ENCODE measurements at regions not wholly inside any gene's neighbourhood (a gene's known extent, or its start where the extent isn't known, plus 50 kb on each side); places are given as distances from the start of the nearest gene placed in this dataset.

DNA sequence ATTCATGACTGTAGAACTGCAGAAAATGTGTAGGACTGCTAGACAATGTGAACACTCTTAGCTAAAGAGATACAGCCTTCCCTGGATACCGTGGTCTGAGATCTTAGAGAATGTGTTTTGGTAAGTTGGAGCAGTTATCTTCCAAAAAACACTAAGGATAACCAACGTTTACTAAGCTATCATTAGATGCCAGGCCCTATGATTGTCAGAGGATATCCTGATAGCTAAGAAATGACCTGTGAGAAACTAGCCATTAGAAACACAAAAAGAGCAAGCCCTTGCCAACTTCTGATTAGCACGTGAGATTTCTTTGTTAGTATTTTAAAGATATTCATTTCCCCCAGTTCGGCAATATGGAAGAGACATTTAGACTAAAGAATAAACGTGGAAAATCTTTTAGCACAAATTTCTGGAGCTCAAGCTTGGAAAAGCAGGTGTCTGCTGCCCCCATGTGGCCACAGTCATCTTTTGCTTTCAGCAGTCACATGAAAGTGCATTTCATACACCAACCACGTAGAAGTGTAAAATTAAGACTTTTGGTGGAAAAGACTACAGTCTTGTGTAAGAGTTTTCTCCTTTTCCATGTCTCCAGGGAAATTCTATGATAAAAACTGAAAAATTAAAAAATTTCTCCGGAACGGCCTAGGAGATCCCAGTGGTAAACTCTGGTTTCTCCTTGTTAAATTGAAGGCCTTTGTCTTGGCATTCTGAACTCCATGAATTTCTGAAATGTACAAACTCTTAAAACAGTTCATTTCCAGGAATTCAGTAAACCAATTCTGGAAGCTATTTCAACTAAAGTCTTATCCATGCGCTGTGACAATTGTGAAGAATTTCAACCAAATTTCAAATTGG lies 136.4 kb downstream of the ZNF674 start:
- H3K36me3 ChIP-seq (ENCODE audit: low read depth) = no peaks in the 10 kb centered on the region
- no peak for ATAC-seq (ENCODE audit: low read depth)
- no peaks in the 10 kb centered on the region for H3K4me1 ChIP-seq (ENCODE audit: insufficient read depth, poor library complexity, severe bottlenecking)
- no peaks in the 10 kb centered on the region for H3K9me3 ChIP-seq (ENCODE audit: severe bottlenecking)
- DNase-seq (ENCODE audit: low spot score) = no peak
- H3K27ac ChIP-seq (ENCODE audit: poor library complexity, severe bottlenecking) = no peak overlapping the region
- TF ChIP-seq, protein P1, sequence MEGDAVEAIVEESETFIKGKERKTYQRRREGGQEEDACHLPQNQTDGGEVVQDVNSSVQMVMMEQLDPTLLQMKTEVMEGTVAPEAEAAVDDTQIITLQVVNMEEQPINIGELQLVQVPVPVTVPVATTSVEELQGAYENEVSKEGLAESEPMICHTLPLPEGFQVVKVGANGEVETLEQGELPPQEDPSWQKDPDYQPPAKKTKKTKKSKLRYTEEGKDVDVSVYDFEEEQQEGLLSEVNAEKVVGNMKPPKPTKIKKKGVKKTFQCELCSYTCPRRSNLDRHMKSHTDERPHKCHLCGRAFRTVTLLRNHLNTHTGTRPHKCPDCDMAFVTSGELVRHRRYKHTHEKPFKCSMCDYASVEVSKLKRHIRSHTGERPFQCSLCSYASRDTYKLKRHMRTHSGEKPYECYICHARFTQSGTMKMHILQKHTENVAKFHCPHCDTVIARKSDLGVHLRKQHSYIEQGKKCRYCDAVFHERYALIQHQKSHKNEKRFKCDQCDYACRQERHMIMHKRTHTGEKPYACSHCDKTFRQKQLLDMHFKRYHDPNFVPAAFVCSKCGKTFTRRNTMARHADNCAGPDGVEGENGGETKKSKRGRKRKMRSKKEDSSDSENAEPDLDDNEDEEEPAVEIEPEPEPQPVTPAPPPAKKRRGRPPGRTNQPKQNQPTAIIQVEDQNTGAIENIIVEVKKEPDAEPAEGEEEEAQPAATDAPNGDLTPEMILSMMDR (IDR thresholded peaks at IDR 0.05; ENCODE audit: poor library complexity, severe bottlenecking) = peak; percentile 77
- H3K27me3 ChIP-seq (ENCODE audit: insufficient read depth, poor library complexity, severe bottlenecking) = no peaks in the 10 kb centered on the region
- no peak overlapping the region for H3K4me3 ChIP-seq (ENCODE audit: severe bottlenecking)

DNA sequence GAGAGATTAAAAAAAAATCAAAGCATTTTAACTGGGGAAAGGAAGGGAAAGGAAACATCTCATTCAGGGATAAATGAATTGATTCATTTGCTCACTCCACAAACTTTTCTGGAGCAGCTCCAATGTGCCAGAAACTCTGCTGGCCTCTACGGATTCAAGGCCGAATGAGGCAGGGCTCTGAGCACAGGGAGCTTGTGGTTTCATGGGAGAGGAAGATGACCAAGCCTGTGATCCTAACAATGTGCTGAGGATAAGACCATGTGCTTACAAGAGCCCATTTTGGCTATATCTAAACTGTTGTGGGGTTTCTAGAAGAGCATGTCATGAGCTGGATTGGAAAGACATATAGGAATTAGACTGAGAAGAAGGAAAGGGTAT lies 137.5 kb downstream of the ZNF674 start:
- ATAC-seq (ENCODE audit: low read depth) = no peak
- TF ChIP-seq, protein P1 (IDR thresholded peaks at IDR 0.05; ENCODE audit: poor library complexity, severe bottlenecking) = no peak

DNA sequence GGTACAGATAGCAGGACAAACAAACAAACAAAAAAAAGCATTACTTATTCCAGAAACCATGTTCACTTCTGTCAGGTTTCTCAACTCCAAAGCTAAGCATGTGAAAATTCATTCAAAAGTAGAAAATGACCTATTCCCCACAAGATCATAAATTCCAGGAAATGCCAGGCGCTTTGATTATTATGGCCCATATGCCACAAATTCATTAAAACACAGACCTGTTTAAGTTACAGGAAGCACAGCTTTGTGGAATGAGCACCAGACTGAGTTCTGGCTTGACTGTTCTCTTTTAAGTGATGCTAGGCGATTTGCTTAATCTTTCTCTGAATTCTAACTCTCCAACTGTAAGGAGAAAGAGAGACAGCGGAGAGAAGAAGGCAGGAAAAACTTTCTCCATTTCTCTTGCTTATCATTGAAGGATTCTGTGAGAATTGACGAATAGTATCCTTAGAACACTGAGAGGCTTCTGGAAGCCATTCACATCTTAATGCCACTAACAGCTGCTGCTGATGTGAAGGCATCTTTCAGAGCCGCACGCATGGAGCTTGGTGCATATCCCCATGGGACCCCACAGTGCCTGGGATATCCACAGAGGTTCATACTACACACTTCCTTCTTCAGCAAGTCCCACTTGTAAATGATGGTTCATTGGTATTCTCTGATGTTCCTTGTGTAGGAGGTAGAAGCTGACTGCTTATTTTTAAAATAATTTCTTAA lies 138.0 kb downstream of the ZNF674 start:
- TF ChIP-seq, protein P1 (IDR thresholded peaks at IDR 0.05; ENCODE audit: poor library complexity, severe bottlenecking) = no peak
- no peaks in the 10 kb centered on the region for H3K9me3 ChIP-seq (ENCODE audit: severe bottlenecking)
- DNase-seq (ENCODE audit: low spot score) (no peak), ATAC-seq (ENCODE audit: low read depth) (no peak)
- H3K4me3 ChIP-seq (ENCODE audit: severe bottlenecking) = no peak overlapping the region
- no peak overlapping the region for H3K27ac ChIP-seq (ENCODE audit: poor library complexity, severe bottlenecking)
- no peaks in the 10 kb centered on the region for H3K36me3 ChIP-seq (ENCODE audit: low read depth)
- H3K4me1 ChIP-seq (ENCODE audit: insufficient read depth, poor library complexity, severe bottlenecking) = no peaks in the 10 kb centered on the region
- H3K27me3 ChIP-seq (ENCODE audit: insufficient read depth, poor library complexity, severe bottlenecking) = no peaks in the 10 kb centered on the region

More for the DNA sequence above, 137.5 kb downstream of the ZNF674 start:
- Histone ChIP-seq H3K4me1 (ENCODE audit: insufficient read depth, poor library complexity, severe bottlenecking) (no peaks in the 10 kb centered on the region), H3K36me3 (ENCODE audit: low read depth) (no peaks in the 10 kb centered on the region), H3K9me3 (ENCODE audit: severe bottlenecking) (no peaks in the 10 kb centered on the region), H3K4me3 (ENCODE audit: severe bottlenecking) (no peak overlapping the region), H3K27ac (ENCODE audit: poor library complexity, severe bottlenecking) (no peak overlapping the region), H3K27me3 (ENCODE audit: insufficient read depth, poor library complexity, severe bottlenecking) (no peaks in the 10 kb centered on the region)
- DNase-seq (ENCODE audit: low spot score) = no peak

DNA sequence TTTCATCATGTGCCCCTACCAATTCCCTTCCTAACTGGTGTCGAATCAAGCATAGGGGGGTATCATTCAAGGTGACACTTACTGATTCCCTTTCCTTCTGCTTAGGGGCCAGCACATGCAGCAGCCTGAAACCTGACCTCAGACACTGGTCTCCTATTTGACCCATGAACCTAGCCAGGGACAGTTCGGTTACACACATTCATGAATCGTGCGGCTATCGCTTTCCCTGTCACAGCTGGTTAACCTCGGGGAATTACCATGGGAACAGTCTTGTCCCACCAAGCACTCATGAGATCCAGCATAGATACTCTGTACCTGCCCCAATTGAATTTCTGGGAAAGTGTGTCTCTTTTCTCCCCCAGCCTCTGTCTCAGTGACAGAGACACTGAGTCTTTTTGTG lies 140.4 kb downstream of the ZNF674 start:
- H3K27ac ChIP-seq (ENCODE audit: poor library complexity, severe bottlenecking) = no peak overlapping the region
- H3K4me1 ChIP-seq (ENCODE audit: insufficient read depth, poor library complexity, severe bottlenecking) = no peaks in the 10 kb centered on the region
- H3K36me3 ChIP-seq (ENCODE audit: low read depth) = no peaks in the 10 kb centered on the region
- H3K9me3 ChIP-seq (ENCODE audit: severe bottlenecking) = no peaks in the 10 kb centered on the region
- no peak for ATAC-seq (ENCODE audit: low read depth)
- no peak for DNase-seq (ENCODE audit: low spot score)
- H3K27me3 ChIP-seq (ENCODE audit: insufficient read depth, poor library complexity, severe bottlenecking) = no peaks in the 10 kb centered on the region
- H3K4me3 ChIP-seq (ENCODE audit: severe bottlenecking) = no peak overlapping the region
- TF ChIP-seq, protein P1 (IDR thresholded peaks at IDR 0.05; ENCODE audit: poor library complexity, severe bottlenecking) = no peak

All from RWPE2 (cell line).